Breast epithelium (tissue), 3 donors: ENCODE measurements at regions not wholly inside any gene's neighbourhood (a gene's known extent, or its start where the extent isn't known, plus 50 kb on each side); places are given as distances from the start of the nearest gene placed in this dataset.

Source experiments
- CTCF ChIP-seq, 3 donors: fragments of 450-650 bp; IDR thresholded peaks; one replicate each; pipeline ENCODE4 v1.5.1; 2016 to 2017; ENCODE audit warnings: antibody characterized with exemption in 3 of 3, mild to moderate bottlenecking in 3 of 3, moderate library complexity in 3 of 3
- POLR2AphosphoS5 ChIP-seq, 3 donors: sonication (generic); formaldehyde crosslinking; IDR thresholded peaks; one replicate each; pipeline ENCODE4 v1.6.1; 2017; ENCODE audit warnings: antibody characterized with exemption in 3 of 3

GRCh38 chr18:73626221-73626620, 521.4 kb downstream of the FBXO15 start:
- TF ChIP-seq CTCF (IDR thresholded peaks at IDR 0.05) (no peak), POLR2AphosphoS5 (IDR thresholded peaks at IDR 0.05) (no peak)
